H1 (cell line): ENCODE measurements at regions not wholly inside any gene's neighbourhood (a gene's known extent, or its start where the extent isn't known, plus 50 kb on each side); places are given as distances from the start of the nearest gene placed in this dataset.

Experiments used
- CTCF ChIA-PET: fragments of 300-600 bp; sonication (Branson Sonifier 250); formaldehyde crosslinking; loops from one replicate; lab custom pipeline; 2021; ENCODE audit not compliant: partially characterized antibody; lab: Charles Lee
- POLR2A ChIA-PET: fragments of 300-600 bp; sonication (Branson Sonifier 250); formaldehyde crosslinking; loops from one replicate; lab custom pipeline; 2021; ENCODE audit warnings: inconsistent platforms; ENCODE audit not compliant: partially characterized antibody; lab: Charles Lee
- DNase-seq, 2 experiments: peaks; one replicate each; pipeline versions ENCODE4 v3.0.0 to v3.0.0-alpha.2; 2010 to 2022; ENCODE audit warnings: low spot score in 2 of 2, low read depth in 1 of 2, mixed read lengths in 1 of 2
- FAIRE-seq: peaks from 2 replicates; lab custom pipeline; 2011; peaks lifted over from hg19 to GRCh38; lab: Jason Lieb, UNC
- H2AFZ ChIP-seq: 2 replicates; pipeline ENCODE4 v1.8.1; 2012; ENCODE audit warnings: low read length, inconsistent platforms
- H2AK5ac ChIP-seq: 2 replicates; pipeline ENCODE4 v1.6.1; 2013; ENCODE audit warnings: low read depth, low read length
- H2BK120ac ChIP-seq: replicated peaks from 2 replicates; pipeline ENCODE3; 2013; ENCODE audit warnings: low read depth, low read length, inconsistent platforms
- H2BK12ac ChIP-seq: 2 replicates; pipeline ENCODE4 v1.6.1; 2013; ENCODE audit warnings: low read depth, low read length
- H2BK15ac ChIP-seq: 2 replicates; pipeline ENCODE4 v1.6.1; 2013; ENCODE audit warnings: low read length
- H2BK20ac ChIP-seq: 2 replicates; pipeline ENCODE4 v1.6.1; 2013; ENCODE audit warnings: low read length
- H2BK5ac ChIP-seq: 2 replicates; pipeline ENCODE4 v1.6.1; 2013; ENCODE audit warnings: low read depth, low read length
- H3K14ac ChIP-seq: 2 replicates; pipeline ENCODE4 v1.6.1; 2013; ENCODE audit warnings: inconsistent platforms; ENCODE audit not compliant: insufficient read length
- H3K18ac ChIP-seq: 2 replicates; pipeline ENCODE4 v1.6.1; 2013; ENCODE audit warnings: low read length; ENCODE audit errors: extremely low read depth
- H3K23ac ChIP-seq: 2 replicates; pipeline ENCODE4 v1.6.1; 2013; ENCODE audit warnings: inconsistent platforms; ENCODE audit not compliant: insufficient read length
- H3K23me2 ChIP-seq: 2 replicates; pipeline ENCODE4 v1.6.1; 2013; ENCODE audit warnings: low read depth, low read length
- H3K27ac ChIP-seq: 2 replicates; pipeline ENCODE4 v1.6.1; 2011; ENCODE audit warnings: low read depth, low read length, inconsistent platforms
- H3K27me3 ChIP-seq, 4 experiments: replicated peaks in 1 of 4; 1 replicate in 1 of 4; 2 replicates in 3 of 4; pipeline versions ENCODE4 v1.6.1 to v1.8.1; 2011 to 2013; ENCODE audit warnings: low read length in 3 of 4, mild to moderate bottlenecking in 3 of 4, inconsistent platforms in 2 of 4, mixed read lengths in 2 of 4, moderate library complexity in 1 of 4; ENCODE audit not compliant: control insufficient read depth in 3 of 4, insufficient read depth in 3 of 4; ENCODE audit errors: extremely low read depth in 1 of 4
- H3K36me3 ChIP-seq, 4 experiments: 2 replicates each; pipeline versions ENCODE4 v1.6.1 to v1.8.1; 2011 to 2013; ENCODE audit warnings: mild to moderate bottlenecking in 4 of 4, low read length in 3 of 4, moderate library complexity in 2 of 4, control low read depth in 1 of 4, inconsistent platforms in 1 of 4; ENCODE audit not compliant: insufficient read depth in 4 of 4, control insufficient read depth in 2 of 4
- H3K4ac ChIP-seq: replicated peaks from 2 replicates; pipeline ENCODE3; 2013; ENCODE audit warnings: low read length, low read depth, mixed read lengths, inconsistent platforms; ENCODE audit not compliant: insufficient read length
- H3K4me1 ChIP-seq, 4 experiments: replicated peaks in 1 of 4; 1 replicate in 1 of 4; 2 replicates in 3 of 4; pipeline versions ENCODE4 v1.6.1 to v1.8.1; 2011 to 2013; ENCODE audit warnings: low read length in 3 of 4, inconsistent platforms in 2 of 4, mixed read lengths in 1 of 4; ENCODE audit not compliant: insufficient read depth in 4 of 4, control insufficient read depth in 3 of 4
- H3K4me2 ChIP-seq, 2 experiments: 2 replicates each; pipeline versions ENCODE4 v1.6.1 to v1.8.1; 2011 to 2013; ENCODE audit warnings: low read depth in 2 of 2, low read length in 2 of 2, control low read depth in 1 of 2, inconsistent platforms in 1 of 2, mild to moderate bottlenecking in 1 of 2; ENCODE audit not compliant: insufficient read depth in 1 of 2
- H3K4me3 ChIP-seq, 4 experiments: fragments of 200-600, 300-600 bp in 1 of 4; sonication (generic), shearing (Covaris generic), sonication (Bioruptor Twin) in 1 of 4; 2 replicates each; pipeline versions ENCODE4 v1.5.1 to v1.8.1; 2011 to 2016; ENCODE audit warnings: low read length in 4 of 4, low read depth in 3 of 4, control low read depth in 2 of 4, inconsistent platforms in 2 of 4, mild to moderate bottlenecking in 2 of 4, mixed read lengths in 1 of 4, moderate library complexity in 1 of 4; ENCODE audit not compliant: insufficient read depth in 2 of 4; ENCODE audit errors: extremely low read depth in 1 of 4
- H3K56ac ChIP-seq: replicated peaks from 2 replicates; pipeline ENCODE3; 2013; ENCODE audit warnings: low read depth, mild to moderate bottlenecking, mixed read lengths, low read length, inconsistent platforms; ENCODE audit not compliant: insufficient read length
- H3K79me1 ChIP-seq: 2 replicates; pipeline ENCODE4 v1.6.1; 2013; ENCODE audit warnings: low read depth, low read length, control low read depth
- H3K79me2 ChIP-seq, 2 experiments: 2 replicates each; pipeline versions ENCODE4 v1.6.1 to v1.8.1; 2012 to 2013; ENCODE audit warnings: low read length in 2 of 2, mild to moderate bottlenecking in 2 of 2, inconsistent platforms in 1 of 2; ENCODE audit not compliant: insufficient read depth in 2 of 2, control insufficient read depth in 1 of 2
- H3K9ac ChIP-seq, 4 experiments: replicated peaks in 1 of 4; 1 replicate in 1 of 4; 2 replicates in 3 of 4; pipeline versions ENCODE4 v1.6.1 to v1.8.1; 2011 to 2013; ENCODE audit warnings: low read depth in 3 of 4, low read length in 3 of 4, control low read depth in 2 of 4, mild to moderate bottlenecking in 2 of 4, moderate library complexity in 2 of 4, inconsistent platforms in 1 of 4; ENCODE audit errors: extremely low read depth in 1 of 4
- H3K9me3 ChIP-seq, 2 experiments: 2 replicates each; pipeline versions ENCODE4 v1.6.1 to v1.8.1; 2012 to 2013; ENCODE audit warnings: mild to moderate bottlenecking in 2 of 2, moderate library complexity in 2 of 2, control low read depth in 1 of 2, inconsistent platforms in 1 of 2, low read depth in 1 of 2, low read length in 1 of 2, mixed read lengths in 1 of 2; ENCODE audit not compliant: insufficient read depth in 2 of 2
- H4K20me1 ChIP-seq, 2 experiments: replicated peaks in 1 of 2; 2 replicates each; pipeline versions ENCODE3 to v1.8.1; 2011 to 2013; ENCODE audit warnings: inconsistent platforms in 2 of 2, low read length in 2 of 2, mild to moderate bottlenecking in 1 of 2; ENCODE audit not compliant: insufficient read depth in 2 of 2, control insufficient read depth in 1 of 2
- H4K5ac ChIP-seq: 2 replicates; pipeline ENCODE4 v1.6.1; 2013; ENCODE audit warnings: low read length, low read depth, mixed read lengths, inconsistent platforms; ENCODE audit not compliant: insufficient read length
- H4K8ac ChIP-seq: 2 replicates; pipeline ENCODE4 v1.8.0; 2013; ENCODE audit warnings: mild to moderate bottlenecking, moderate library complexity, low read length, inconsistent platforms; ENCODE audit not compliant: insufficient read depth; ENCODE audit errors: extremely low read depth
- H4K91ac ChIP-seq: replicated peaks from 2 replicates; pipeline ENCODE3; 2013; ENCODE audit warnings: low read length, mixed read lengths, inconsistent platforms; ENCODE audit not compliant: insufficient read length
- ATF3 ChIP-seq: IDR thresholded peaks from 2 replicates; pipeline ENCODE4 v1.6.1; 2011; ENCODE audit warnings: low read depth, mild to moderate bottlenecking, low read length; ENCODE audit not compliant: insufficient read depth
- CBX5 ChIP-seq: fragments of 300-800, 300-1000 bp; sonication (generic); IDR thresholded peaks from 2 replicates; pipeline ENCODE4 v1.7.1; 2016; ENCODE audit warnings: antibody characterized with exemption, low read length, low read depth
- CBX8 ChIP-seq: fragments of 300-800, 300-1000 bp; sonication (generic); IDR thresholded peaks from 2 replicates; pipeline ENCODE4 v1.7.1; 2016; ENCODE audit warnings: low read depth, low read length, borderline replicate concordance
- CHD1 ChIP-seq: IDR thresholded peaks from 2 replicates; pipeline ENCODE4 v1.6.1; 2012; ENCODE audit warnings: low read depth, low read length, improper control_type of control experiment
- CTBP2 ChIP-seq: IDR thresholded peaks from 2 replicates; pipeline ENCODE4 v1.7.0; 2011; ENCODE audit warnings: borderline replicate concordance, mild to moderate bottlenecking, moderate library complexity, mixed read lengths, low read length; ENCODE audit not compliant: insufficient read depth, insufficient read length
- E2F6 ChIP-seq: IDR thresholded peaks from 2 replicates; pipeline ENCODE4 v1.6.1; 2012; ENCODE audit warnings: inconsistent platforms
- EGR1 ChIP-seq: IDR thresholded peaks from 2 replicates; pipeline ENCODE4 v1.6.1; 2011; ENCODE audit warnings: low read depth, low read length, borderline replicate concordance
- EZH2 ChIP-seq: fragments of 200-600 bp; sonication (generic); IDR thresholded peaks from 2 replicates; pipeline ENCODE4 v1.7.1; 2012; ENCODE audit warnings: low read depth, mild to moderate bottlenecking, moderate library complexity, low read length, inconsistent platforms; ENCODE audit not compliant: severe bottlenecking
- JUND ChIP-seq: IDR thresholded peaks from 2 replicates; pipeline ENCODE4 v1.6.1; 2011; ENCODE audit warnings: mild to moderate bottlenecking, improper control_type of control experiment, low read length
- POLR2A ChIP-seq, 2 experiments: IDR thresholded peaks; 1 replicate in 1 of 2; 2 replicates in 1 of 2; pipeline ENCODE4 v1.6.1; 2011; ENCODE audit warnings: low read depth in 2 of 2, low read length in 2 of 2, mild to moderate bottlenecking in 2 of 2; ENCODE audit errors: control extremely low read depth in 1 of 2
- POU5F1 ChIP-seq: IDR thresholded peaks from 2 replicates; pipeline ENCODE4 v1.6.1; 2011; ENCODE audit warnings: low read depth, mild to moderate bottlenecking, low read length, moderate library complexity
- SIX5 ChIP-seq: IDR thresholded peaks from 2 replicates; pipeline ENCODE4 v1.6.1; 2011; ENCODE audit warnings: mild to moderate bottlenecking, low read depth, low read length
- TAF7 ChIP-seq: optimal IDR thresholded peaks from 2 replicates; pipeline ENCODE3; 2011; ENCODE audit warnings: low read depth, mild to moderate bottlenecking, inconsistent platforms, low read length, moderate library complexity, borderline replicate concordance
- USF2 ChIP-seq: IDR thresholded peaks from 2 replicates; pipeline ENCODE4 v1.6.1; 2011; ENCODE audit warnings: low read length, improper control_type of control experiment

- Histone ChIP-seq H3K23ac (no peak overlapping the region), H3K79me1 (no peaks in the 10 kb centered on the region), H3K56ac (no peak overlapping the region), H2AK5ac (no peak overlapping the region), H3K23me2 (no peaks in the 10 kb centered on the region), H4K5ac (no peak overlapping the region), H2BK120ac (no peak overlapping the region), H4K20me1 (no peaks in the 10 kb centered on the region), H3K18ac (no peak overlapping the region), H2BK5ac (no peak overlapping the region), H2BK15ac (no peak overlapping the region), H3K36me3 (no peaks in the 10 kb centered on the region), H3K4me2 (no peak overlapping the region), H2BK12ac (no peak overlapping the region), H3K14ac (no peak overlapping the region), H3K4me3 (no peak overlapping the region), H3K4me1 (peaks cover 0 to 4% (median 0%) of the 10 kb centered on the region in 4 experiments; a peak in 1 of 7 replicates), H3K27me3 (no peaks in the 10 kb centered on the region), H3K9me3 (no peaks in the 10 kb centered on the region), H2BK20ac (no peak overlapping the region), H3K27ac (no peak overlapping the region), H4K91ac (no peak overlapping the region), H4K8ac (no peak overlapping the region), H3K4ac (no peak overlapping the region), H3K9ac (no peak overlapping the region), H2AFZ (no peak overlapping the region), H3K79me2 (no peaks in the 10 kb centered on the region)
- no peak for DNase-seq
- CTCF ChIA-PET = interaction anchor here (0.7 to 1.6 kb wide), 4 partner anchors 10 to 389 kb away, joined by 3 to 4 read pairs (median 3); no protein-coding TSS in a partner anchor
- POLR2A ChIA-PET = no interaction called here
- FAIRE-seq = no peak
- TF ChIP-seq EZH2 (no peak), CBX5 (no peak), TAF7 (no peak), ATF3 (no peak), SIX5 (no peak), E2F6 (no peak), POLR2A (IDR thresholded peaks at IDR 0.05; ENCODE audit: control extremely low read depth in 1 of 2, low read depth in 2 of 2, low read length in 2 of 2) (no peak), CTBP2 (no peak), USF2 (no peak), POU5F1 (no peak), CBX8 (no peak), CHD1 (no peak), JUND (no peak), EGR1 (no peak)
These were observed 68.5 kb upstream of the PDE4B start for GRCh38 chr1:65724151-65724550.
